HG03060 (cell line): ENCODE measurements at regions not wholly inside any gene's neighbourhood (a gene's known extent, or its start where the extent isn't known, plus 50 kb on each side); places are given as distances from the start of the nearest gene placed in this dataset.
"Not testable (repeated sequence)": the region's sequence is repeated elsewhere in the genome, so short reads cannot be mapped to it uniquely, and the experiment has no call there.

Experiments used
- ATAC-seq: cut with Tn5 transposase; IDR thresholded peaks from one replicate; pipeline ENCODE4 v1.9.1; 2021; ENCODE audit warnings: low read depth, moderate number of reproducible peaks; ENCODE audit not compliant: unreplicated experiment

DNA sequence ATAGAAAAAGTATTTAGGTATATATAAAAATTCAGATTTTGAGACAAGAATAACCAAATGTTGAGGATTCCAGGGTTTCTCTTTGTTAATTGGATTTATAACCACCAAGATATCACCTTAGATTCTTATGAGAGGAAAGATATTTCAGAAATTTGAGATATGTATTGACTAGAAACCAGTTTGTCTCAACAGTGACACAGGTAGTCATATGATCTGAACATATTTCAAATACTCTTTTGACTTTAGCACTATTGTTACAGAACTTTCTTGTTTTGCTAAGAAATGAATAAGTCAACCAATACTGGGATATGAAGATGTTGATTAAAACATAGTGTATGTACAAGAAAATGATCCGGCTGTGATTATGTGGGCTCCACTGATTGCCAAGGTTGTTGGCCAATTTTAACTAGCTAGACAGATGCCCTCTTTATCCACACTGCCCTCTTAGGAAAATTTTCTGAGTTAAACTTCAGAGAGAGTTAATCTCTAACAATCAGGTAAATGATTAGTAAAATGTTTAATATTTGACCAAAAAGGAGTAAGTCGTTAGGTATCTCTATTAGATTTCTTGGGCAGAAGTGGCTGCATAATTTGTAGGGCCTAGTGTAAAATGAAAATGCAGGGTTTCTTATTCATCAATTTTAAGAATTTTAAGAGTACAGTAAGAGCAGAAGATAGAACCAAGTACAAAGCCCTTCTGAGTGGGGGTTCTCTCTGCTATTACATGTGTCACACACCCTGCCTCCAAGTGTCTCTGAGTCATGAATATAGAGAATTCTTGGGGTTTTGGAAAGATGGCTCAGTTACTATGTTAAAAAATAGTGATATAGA is 376.0 kb downstream of the TFEC start:
- ATAC-seq: no peak

- no peak for ATAC-seq
These were observed 381.1 kb downstream of the TFEC start for GRCh38 chr7:115649429-115649828.

GRCh38 chr7:115647712-115648111 is 382.9 kb downstream of the TFEC start:
- no peak for ATAC-seq

GRCh38 chr7:115642194-115642593 is 388.4 kb downstream of the TFEC start:
- ATAC-seq: no peak

GRCh38 chr7:115638853-115639252 is 391.7 kb downstream of the TFEC start:
- no peak for ATAC-seq

- no peak for ATAC-seq
These were observed 393.4 kb downstream of the TFEC start for GRCh38 chr7:115637128-115637527.

DNA sequence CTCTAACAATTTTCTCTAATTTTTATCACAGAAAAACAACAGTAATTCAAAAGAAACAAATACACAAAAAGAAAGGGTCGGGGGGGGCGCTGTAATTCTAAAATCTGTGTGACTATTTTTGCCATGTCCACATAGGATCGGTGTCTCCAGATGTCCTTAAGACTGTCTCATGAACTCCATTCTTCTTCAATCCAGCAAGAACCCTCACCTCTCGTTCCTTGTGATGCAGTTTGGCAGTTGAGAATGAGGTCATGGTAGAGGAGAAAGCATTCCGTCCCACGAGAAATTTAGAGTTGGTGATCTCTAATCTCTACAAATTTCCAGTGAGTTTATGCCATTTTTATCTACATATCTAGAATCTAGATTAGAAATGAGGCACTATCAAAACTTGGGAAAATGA is 394.7 kb downstream of the TFEC start:
- ATAC-seq: no peak

DNA sequence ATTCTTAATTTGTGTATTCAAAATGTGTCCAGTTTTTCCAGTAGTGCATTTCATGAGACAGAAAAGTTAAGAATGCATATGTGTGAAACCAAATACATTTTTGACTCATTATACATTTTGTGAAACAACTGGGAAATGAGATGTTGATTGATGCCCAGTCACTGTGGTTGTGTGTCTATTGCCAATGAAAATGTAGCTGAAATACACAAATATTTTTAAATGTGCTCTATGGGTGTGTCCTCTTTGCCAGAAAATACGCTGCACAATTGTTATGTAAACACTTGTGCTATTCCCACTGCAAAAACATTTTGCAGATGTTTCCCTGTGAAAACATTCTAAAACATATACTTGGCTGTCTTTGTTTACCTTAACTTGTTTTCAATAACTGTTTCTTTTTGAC is 395.2 kb downstream of the TFEC start:
- no peak for ATAC-seq

- ATAC-seq: no peak
These were observed 395.9 kb downstream of the TFEC start for GRCh38 chr7:115634633-115635032.

- no peak for ATAC-seq
These were observed 397.9 kb downstream of the TFEC start for GRCh38 chr7:115632636-115633035.

DNA sequence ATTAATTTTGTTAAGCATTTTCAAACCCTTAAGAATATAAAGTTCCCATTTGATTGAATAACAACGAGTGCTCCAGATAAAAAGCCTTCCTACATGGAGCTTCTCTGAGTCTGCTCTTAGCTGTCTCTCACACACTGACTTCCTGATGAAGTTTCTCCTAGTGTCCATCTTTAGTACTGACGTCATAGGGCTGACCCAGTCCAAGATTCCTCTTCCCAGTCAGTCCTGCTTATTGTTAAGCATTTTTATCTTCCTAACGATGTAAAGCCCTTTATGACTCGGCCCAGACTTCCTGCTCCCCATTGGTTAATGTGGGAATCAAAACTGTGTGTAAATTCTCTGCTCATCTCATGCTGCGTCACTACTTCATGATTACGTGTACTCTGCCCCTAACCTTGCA is 398.8 kb downstream of the TFEC start:
- no peak for ATAC-seq

- no peak for ATAC-seq
These were observed 400.5 kb downstream of the TFEC start for GRCh38 chr7:115630049-115630448.

- ATAC-seq: no peak
These were observed 411.9 kb downstream of the TFEC start for GRCh38 chr7:115618676-115619075.

DNA sequence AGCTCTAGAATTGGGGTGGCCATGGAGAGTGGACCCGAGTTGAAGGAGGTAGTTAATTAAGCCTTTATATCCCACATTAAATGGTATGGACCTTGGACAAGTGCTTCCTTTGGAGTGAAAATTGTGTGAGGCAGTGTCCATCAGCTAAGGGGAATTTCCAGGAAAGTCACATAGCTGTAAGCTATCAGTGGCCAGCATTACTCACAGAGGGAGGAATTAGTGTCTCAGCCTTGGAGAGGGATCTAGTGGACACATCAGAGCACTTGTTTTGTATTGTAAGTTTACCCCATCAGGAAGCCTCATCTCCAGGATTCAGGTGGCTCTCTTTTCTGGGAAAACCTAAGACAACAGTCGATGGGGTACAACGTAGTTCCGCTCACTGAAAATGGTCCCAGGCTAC is 416.7 kb downstream of the TFEC start:
- no peak for ATAC-seq

DNA sequence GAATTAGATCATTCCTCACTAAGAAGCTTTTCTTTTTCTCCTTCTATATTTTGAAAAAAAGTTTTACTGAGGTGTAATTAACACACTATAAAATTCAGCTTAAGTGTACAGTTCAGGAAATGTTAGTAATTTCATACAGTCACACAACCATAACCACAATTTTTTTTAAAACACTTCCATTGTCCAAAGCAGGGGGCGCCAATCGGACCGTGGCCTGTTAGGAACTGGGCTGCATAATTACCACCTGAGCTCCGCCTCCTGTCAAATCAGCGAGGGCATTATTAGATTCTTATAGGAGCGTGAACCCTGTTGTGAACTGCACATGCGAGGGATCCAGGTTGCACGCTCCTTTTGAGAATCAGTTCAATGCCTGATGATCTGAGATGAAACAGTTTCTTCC is 427.1 kb downstream of the TFEC start:
- no peak for ATAC-seq

GRCh38 chr7:115600207-115600606 is 430.4 kb downstream of the TFEC start:
- no peak for ATAC-seq

DNA sequence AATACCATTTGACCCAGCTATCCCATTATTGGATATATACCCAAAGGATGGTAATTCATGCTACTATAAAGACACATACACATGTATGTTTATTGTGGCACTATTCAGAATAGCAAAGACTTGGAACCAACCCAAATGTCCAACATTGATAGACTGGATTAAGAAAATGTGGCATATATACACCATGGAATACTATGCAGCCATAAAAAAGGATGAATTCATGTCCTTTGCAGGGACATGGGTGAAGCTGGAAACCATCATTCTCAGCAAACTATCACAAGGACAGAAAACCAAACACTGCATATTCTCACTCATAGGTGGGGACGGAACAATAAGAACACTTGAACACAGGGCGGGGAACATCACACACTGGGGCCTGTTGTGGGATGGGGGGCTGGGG is 431.4 kb downstream of the TFEC start:
- ATAC-seq: not testable (repeated sequence)

GRCh38 chr7:115597220-115597619 is 433.3 kb downstream of the TFEC start:
- ATAC-seq: not testable (repeated sequence)

GRCh38 chr7:115593111-115593510 is 437.5 kb downstream of the TFEC start:
- no peak for ATAC-seq

DNA sequence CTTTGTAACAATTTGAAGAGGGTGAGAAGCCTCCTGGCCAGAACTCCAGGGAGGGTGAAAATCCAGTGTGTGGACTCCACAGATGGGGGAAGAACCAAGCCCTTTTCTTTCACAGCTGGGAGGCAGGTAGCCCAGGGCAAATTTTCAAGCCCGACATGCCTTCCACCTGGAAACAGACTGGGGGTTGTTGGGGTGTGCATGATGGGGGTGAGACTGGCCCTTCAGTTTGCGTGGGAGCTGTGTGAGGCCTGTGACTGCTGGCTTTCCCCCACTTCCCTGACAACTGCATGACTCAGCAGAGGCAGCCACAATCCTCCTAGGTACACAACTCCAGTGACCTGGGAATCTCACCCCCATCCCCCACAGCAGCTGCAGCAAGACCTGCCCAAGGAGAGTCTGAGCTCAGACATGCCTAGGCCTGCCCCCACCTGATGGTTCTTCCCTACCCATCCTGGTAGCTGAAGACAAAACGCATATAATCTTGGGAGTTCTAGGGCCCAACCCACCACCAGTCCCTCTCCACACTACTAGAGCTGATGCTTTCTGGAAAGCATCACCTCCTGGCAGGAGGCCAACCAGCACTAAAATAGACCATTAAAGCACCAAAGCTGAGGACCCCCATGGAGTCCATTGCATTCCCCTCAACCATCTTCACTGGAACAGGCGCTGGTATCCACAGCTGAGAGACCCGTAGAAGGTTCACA is 445.4 kb downstream of the TFEC start:
- no peak for ATAC-seq

GRCh38 chr7:115582956-115583355 is 447.6 kb downstream of the TFEC start:
- ATAC-seq: no peak

DNA sequence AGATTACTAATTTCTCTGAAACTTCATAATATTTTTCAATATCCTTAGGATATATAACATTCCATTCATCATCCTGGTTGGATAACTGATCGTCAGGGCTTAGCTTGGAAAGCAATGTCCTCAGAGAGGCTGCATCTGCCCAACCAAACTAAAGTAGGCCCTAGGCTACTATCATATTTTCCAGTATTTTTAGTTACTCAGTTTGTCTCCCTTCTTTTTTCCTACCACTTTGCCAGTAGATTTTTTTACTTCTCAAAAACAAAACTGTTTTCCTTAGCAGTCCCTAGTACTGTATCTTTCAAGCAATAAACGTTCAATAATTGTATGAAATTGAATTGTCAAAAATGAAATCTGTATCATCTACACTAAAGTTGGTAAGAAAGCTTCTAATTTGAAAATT is 452.0 kb downstream of the TFEC start:
- ATAC-seq: no peak
